ENCODE measurements at regions not wholly inside any gene's neighbourhood (a gene's known extent, or its start where the extent isn't known, plus 50 kb on each side); places are given as distances from the start of the nearest gene placed in this dataset.
A peak's percentile ranks its signal among the peaks of the same experiment; 100 is the strongest.

- Mint-ChIP-seq H3K27ac (no peak overlapping the region), H3K4me3 (no peak overlapping the region), H3K36me3 (no peaks in the 10 kb centered on the region), H3K27me3 (ENCODE audit: insufficient read depth, low read depth) (no peaks in the 10 kb centered on the region), H3K4me1 (peaks cover 8% of the 10 kb centered on the region), H3K9me3 (peaks cover 16% of the 10 kb centered on the region)
- Histone ChIP-seq H4K20me1 (ENCODE audit: low read depth) (no peaks in the 10 kb centered on the region), H3K27me3 (no peaks in the 10 kb centered on the region), H2AFZ (replicated peaks) (peak overlapping the region; percentile 8), H3K9me3 (ENCODE audit: low read depth) (no peaks in the 10 kb centered on the region), H3K4me2 (no peak overlapping the region), H3K9ac (no peak overlapping the region), H3K36me3 (no peaks in the 10 kb centered on the region), H3K79me2 (ENCODE audit: low read depth) (no peaks in the 10 kb centered on the region), H3K27ac (no peak overlapping the region), H3F3A (ENCODE audit: low read depth) (no peaks in the 10 kb centered on the region), H3K4me3 (no peak overlapping the region), H3K4me1 (no peaks in the 10 kb centered on the region)
- no peak for TF ChIP-seq EZH2 (IDR thresholded peaks at IDR 0.05)
- no peak for TF ChIP-seq CTCF (IDR thresholded peaks at IDR 0.05)
- TF ChIP-seq EZH2phosphoT487 (IDR thresholded peaks at IDR 0.05): no peak
- DNase-seq (ENCODE audit: low spot score): no peak
These were observed 169.1 kb downstream of the GUCY2F start for GRCh38 chrX:109312757-109313156.

- no peaks in the 10 kb centered on the region for H3K36me3 ChIP-seq
- H3K79me2 ChIP-seq (ENCODE audit: low read depth): no peaks in the 10 kb centered on the region
- DNase-seq (ENCODE audit: low spot score): no peak
- H3K4me3 ChIP-seq: no peak overlapping the region
- no peak overlapping the region for H2AFZ ChIP-seq (replicated peaks)
- H4K20me1 ChIP-seq (ENCODE audit: low read depth): no peaks in the 10 kb centered on the region
- Mint-ChIP-seq H3K9me3 (peaks cover 4% of the 10 kb centered on the region), H3K4me1 (peaks cover 8% of the 10 kb centered on the region), H3K27ac (no peak overlapping the region), H3K4me3 (no peak overlapping the region), H3K27me3 (ENCODE audit: insufficient read depth, low read depth) (peaks cover 6% of the 10 kb centered on the region), H3K36me3 (no peaks in the 10 kb centered on the region)
- H3K27ac ChIP-seq: no peak overlapping the region
- H3K27me3 ChIP-seq: no peaks in the 10 kb centered on the region
- H3K9ac ChIP-seq: no peak overlapping the region
- H3F3A ChIP-seq (ENCODE audit: low read depth): no peaks in the 10 kb centered on the region
- no peaks in the 10 kb centered on the region for H3K9me3 ChIP-seq (ENCODE audit: low read depth)
- no peak overlapping the region for H3K4me2 ChIP-seq
- H3K4me1 ChIP-seq: no peaks in the 10 kb centered on the region
- TF ChIP-seq EZH2phosphoT487 (IDR thresholded peaks at IDR 0.05) (no peak), CTCF (IDR thresholded peaks at IDR 0.05) (no peak), EZH2 (IDR thresholded peaks at IDR 0.05) (no peak)
These were observed 171.9 kb downstream of the GUCY2F start for GRCh38 chrX:109310031-109310430.

- H4K20me1 ChIP-seq (ENCODE audit: low read depth): no peaks in the 10 kb centered on the region
- H3K4me1 ChIP-seq: peaks cover 27% of the 10 kb centered on the region
- H3K4me2 ChIP-seq: no peak overlapping the region
- H3K36me3 ChIP-seq: no peaks in the 10 kb centered on the region
- no peaks in the 10 kb centered on the region for H3K36me3 Mint-ChIP-seq
- peaks cover 2% of the 10 kb centered on the region for H3K9me3 Mint-ChIP-seq
- no peak overlapping the region for H3K4me3 Mint-ChIP-seq
- no peaks in the 10 kb centered on the region for H3K79me2 ChIP-seq (ENCODE audit: low read depth)
- no peak overlapping the region for H3K27ac ChIP-seq
- peaks cover 26% of the 10 kb centered on the region for H3K4me1 Mint-ChIP-seq
- no peak overlapping the region for H3K9ac ChIP-seq
- DNase-seq (ENCODE audit: low spot score): no peak
- H3K9me3 ChIP-seq (ENCODE audit: low read depth): no peaks in the 10 kb centered on the region
- H3K27ac Mint-ChIP-seq: no peak overlapping the region
- H3K4me3 ChIP-seq: no peak overlapping the region
- TF ChIP-seq EZH2 (IDR thresholded peaks at IDR 0.05) (no peak), CTCF (IDR thresholded peaks at IDR 0.05) (no peak), EZH2phosphoT487 (IDR thresholded peaks at IDR 0.05) (no peak)
- H2AFZ ChIP-seq (replicated peaks): no peak overlapping the region
- no peaks in the 10 kb centered on the region for H3K27me3 ChIP-seq
- H3F3A ChIP-seq (ENCODE audit: low read depth): no peaks in the 10 kb centered on the region
- H3K27me3 Mint-ChIP-seq (ENCODE audit: insufficient read depth, low read depth): peaks cover 3% of the 10 kb centered on the region
These were observed 180.7 kb downstream of the GUCY2F start for GRCh38 chrX:109301177-109301576.
